GM18508 (cell line): ENCODE measurements at regions not wholly inside any gene's neighbourhood (a gene's known extent, or its start where the extent isn't known, plus 50 kb on each side); places are given as distances from the start of the nearest gene placed in this dataset.

ENCODE experiments used
- ATAC-seq: cut with Tn5 transposase; IDR thresholded peaks from one replicate; pipeline ENCODE4 v1.9.1; 2021; ENCODE audit warnings: moderate number of reproducible peaks; ENCODE audit not compliant: insufficient read depth, unreplicated experiment

DNA sequence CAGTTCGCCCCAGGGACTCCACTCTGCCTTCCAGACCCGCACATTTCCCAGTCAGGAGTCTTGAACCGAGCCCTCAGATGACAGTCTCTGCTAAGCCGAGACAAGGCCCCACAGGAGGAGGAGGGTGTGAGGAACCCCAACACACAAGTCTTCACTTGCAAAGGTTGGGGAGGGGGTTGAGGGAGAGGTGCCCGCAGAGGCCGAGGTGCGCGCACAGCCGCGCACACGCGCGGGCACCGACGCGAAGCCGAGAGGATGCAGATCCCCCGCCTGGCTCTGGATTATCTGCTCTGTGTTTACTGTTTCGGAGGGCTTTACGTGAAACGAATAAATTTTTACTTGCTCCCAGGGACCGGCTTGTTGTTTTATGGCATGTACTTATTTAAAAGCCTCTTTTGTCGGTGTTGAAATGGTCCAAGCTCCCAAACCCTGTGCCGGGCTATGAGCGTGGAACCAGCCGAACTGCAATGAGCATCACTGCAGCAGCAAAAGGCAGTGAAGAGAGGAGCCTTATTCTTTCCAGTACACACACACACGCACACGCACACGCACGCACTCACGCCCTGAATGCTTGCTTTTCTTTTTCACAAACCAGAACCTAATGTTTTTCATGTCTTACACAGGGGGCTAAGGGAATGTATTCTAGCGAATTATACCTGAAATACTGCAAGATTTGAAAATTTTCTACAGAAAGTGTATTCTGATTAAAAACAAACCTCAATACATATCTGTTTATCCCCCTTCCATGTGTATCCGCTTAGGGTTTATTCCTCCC is 297.7 kb downstream of the PARP8 start:
- no peak for ATAC-seq

DNA sequence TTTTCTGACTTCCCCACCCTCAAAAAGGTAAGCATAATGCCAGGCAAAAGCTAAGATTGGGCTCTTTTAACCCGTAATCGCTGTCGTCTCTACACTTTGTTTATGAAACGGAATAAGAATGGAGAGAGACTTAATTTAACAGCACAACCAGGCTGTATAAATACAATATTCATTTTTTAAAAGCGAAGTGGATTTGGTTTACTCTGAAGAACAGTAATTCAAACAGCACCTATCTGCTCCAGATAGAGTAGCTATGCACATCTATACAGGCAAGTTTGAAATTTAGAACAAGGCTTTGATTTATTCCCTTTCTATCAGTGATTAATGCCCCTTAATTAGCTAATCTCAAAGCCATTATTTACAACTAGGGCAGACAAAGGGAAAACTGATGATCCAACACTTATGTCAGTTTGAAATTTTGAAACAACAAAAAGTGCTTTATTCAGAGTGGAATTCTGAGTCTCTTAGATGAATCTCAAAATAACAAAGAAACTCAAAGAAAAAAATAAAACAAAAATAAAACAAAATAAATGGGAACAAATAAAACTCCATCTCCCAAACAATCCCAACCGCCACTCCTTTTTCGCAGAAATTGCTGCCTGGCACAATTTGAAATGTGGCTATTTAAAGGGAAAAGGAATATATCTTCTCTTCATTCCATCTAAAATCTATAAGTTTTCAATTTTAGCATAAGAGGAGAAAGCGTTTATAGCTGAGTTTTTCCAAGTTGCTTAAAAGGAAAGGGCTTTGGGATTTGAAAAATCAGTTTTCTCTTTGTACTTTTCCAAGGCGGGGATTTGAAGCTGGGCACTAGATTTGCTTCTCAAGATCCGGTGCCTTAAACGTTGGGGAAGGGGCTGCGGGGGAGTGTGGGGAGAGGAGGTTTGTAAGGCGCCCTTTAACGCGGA is 298.6 kb downstream of the PARP8 start:
- ATAC-seq: no peak

DNA sequence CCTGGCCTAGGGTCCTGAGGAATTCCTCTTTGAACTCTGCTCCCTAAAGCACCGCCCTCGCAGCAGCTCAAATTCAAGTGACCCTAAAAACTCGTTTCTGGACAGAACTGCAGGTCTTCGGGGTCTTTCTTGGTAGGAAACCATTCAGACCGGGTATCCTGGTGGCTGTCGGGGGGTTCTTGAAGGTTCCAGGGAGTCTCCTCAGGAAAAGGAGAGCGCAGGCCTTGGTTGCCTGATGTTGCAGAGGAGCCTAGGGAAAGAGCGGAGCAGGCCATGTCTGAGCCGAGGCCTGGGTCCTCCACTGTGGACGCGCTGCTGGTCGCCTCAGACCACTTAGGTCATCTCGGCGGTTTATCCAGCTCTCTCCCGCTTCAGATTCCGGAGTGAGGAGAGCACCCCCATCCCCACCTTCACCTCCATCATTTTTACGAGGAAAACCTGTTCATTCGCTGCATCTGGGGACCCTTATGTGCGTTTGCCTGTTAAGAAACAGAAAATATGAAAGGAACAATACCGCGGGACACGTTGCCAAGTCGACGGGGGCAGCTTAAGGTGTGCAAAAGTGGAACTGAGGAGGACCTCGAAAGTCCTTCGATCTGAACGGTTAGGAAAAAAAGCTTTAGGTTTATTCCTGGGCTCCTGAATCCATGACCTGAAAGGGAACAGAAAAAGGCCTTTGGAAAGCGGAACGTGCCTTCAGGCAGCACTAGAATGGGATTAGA is 299.4 kb downstream of the PARP8 start:
- no peak for ATAC-seq

DNA sequence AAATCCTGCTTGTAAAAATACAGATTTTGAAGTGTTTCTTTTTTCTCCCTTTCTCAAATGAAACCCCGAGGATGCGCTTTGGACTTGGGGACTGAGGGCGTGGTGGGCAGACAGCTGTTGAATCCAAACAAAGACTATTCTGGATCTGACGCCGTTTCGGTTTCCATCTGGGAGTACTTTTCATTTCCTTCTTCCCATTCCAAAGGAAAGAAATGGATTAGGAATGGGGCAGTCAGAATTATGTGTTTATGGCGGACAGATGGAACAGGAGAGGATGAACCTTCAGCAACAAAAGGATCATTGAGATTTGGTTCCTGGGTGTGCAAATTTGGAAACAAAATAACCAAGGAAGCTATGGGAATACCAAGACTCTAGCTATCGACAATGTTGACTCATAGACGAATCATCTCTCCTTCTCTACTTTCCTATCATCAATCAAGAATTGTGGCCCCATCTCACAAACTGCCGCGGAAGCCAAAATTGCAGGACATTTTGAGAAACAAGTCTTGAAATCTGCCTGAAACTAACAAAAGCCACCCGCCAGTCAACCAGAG is 300.6 kb downstream of the PARP8 start:
- no peak for ATAC-seq

DNA sequence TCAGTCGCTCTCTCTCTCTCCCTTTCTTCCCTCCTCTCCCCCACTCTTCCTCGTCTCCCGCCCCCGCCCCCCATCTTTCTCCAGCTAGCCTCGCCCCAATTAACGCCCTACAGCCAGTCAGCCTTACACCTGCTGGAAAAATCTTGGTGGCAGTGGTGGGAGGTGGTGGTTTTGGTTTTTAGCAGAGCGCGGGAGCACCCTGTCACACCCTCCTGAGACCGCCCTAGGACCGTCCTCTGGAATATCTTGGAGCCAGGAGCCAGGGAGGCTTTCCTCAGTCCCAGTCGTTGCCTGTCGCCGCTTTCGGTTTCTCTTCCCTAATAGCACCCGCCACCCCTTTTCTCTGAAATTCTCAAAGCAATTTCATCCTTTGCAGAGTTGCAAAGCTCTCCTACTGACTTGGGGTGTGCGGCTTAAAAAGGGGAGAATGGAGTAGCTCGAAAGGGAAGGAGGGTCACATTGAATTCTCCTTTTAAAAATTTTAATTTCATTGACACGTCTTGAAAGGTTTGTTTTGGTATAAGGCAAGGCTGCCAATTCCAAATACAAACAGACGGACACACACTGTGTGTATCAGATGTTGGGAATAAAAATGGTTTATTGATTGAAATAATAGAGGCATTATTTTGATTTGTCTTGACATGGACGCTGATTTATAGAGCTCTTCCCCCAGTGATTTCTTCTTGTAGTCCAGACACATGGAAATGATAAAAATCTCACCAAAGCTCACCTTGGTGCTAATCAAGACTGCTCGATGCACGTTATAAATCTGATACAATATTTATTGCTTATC is 301.3 kb downstream of the PARP8 start:
- ATAC-seq: no peak

DNA sequence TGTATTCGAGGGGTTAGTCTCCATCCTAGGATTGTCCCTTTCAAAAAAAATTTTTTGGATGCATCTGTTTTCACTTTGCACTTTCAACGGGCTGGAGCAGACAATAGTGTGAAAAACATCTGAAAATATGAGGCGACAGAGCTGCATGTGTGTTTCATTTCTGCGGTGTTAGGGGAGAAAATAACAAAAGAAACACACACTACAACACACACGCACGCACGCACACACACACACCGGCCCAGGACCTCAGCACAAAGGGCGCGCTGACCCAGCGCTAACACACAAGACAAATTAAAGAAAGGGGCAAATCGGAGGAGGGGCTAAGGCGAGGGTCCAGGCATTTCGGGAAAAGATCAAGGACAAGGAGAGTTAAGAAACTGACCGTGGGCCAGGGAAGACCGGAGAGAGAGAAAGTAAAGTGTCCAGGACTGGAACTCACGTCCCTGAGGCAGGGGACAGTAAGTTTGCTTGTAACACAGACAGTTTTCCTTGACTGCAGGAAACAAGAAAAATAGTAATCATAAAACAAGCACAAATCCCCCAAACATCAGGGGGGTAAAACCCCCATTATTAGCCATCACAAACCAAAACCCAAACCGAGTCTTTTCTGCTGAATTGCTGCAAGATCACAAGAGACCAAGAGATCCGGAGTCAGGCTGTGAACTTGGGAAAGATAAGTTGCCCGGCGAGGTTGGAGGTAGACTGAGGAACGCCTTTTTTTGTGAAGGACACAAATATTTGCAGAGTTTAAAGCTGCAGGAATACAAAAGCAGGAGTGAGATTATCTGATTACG is 302.1 kb downstream of the PARP8 start:
- ATAC-seq: no peak

DNA sequence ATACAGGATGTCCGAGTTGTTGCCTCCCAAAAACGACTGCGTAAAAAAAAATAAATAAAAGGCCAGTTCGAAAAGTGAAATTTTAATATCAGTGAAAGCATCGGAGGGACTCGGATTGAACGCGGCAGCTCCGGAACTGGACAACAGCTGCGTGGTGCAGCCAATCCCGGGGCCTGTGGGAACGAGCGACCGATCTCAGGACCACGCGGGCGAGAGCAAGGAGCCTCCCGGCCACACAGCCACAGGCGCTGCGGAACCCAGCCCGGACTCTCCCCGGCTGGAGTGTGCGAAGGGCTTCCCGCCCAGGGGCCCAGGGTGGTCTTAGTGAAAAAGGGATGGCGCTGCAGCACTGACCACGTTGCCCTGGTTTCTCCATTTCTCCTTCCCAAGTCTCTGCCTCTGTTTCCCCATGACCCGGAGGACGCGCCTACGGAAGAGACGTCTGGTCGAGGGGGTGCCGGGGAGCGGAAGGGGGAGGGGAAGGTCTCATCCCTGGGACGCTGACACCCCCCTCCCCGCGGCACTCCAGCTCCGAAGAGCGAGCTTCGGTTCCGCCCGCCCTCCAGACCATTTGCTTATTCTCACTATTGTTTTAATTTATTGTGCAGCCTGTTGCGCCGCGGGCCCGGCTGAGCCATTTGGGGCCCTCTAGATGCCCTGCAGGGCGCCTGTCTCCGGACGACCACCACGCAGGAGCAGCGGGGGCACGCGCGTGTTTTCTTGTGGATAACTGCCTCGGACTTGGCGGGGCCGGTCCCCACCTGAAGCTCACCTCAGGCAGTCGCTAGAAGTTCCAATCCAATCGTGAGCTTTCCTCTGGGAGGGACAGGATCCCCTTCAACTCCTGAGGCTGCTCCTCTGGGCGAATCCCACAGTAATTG is 303.0 kb downstream of the PARP8 start:
- ATAC-seq: no peak

DNA sequence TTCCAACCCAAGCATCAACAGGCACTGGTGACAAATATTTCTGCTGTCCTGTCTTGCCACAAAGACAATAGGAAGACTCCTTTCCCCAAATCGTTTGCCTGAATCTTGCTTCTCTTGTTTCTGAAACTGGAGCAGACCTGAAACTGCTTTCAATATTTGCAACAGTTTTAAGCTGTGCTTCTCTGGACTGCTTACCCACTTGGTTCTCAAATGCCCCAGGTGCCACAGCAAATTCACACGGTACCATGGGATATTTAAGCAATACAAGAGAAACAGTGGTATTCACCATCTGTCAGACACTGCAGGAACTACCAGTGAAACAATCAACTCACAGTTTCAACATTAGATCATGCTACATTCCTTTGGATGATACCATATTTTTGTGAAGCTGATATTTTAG is 309.4 kb downstream of the PARP8 start:
- no peak for ATAC-seq

DNA sequence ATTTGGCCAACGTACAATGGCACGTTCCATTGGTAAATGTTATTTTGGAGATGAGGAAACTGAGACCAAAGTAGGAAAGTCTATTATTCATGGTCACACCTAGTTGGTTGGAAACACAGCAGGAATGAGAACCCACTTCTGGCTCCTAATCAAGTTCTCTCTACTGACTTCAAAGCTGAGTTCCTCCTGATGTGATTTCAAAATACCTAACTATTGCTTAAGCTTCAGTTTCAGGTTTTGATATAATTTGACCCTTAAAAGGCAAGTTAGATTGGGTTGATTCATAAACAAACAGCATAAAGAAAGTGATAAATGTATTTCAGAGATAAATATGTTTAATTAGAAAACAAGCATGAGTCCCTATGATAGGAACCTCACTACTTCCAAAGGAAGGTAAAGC is 312.5 kb downstream of the PARP8 start:
- no peak for ATAC-seq

DNA sequence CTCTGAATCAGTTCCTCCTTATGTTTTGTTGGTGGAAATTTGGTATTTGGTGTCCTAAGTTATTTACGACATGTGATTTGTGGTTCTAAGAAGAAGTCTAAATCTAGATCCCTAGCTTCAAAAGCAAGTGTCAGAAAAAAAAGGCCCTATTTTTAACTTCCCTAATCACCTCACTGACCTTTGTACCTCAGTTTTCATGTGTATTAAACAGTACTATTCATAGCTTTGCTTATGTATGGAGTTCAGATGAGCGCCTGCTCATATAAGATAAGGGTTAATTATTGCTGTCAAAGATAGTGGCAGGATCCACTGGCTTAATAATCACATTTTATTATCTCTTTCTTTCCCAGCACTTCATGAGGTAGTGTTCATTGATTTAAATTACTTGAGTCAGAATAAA is 318.2 kb downstream of the PARP8 start:
- ATAC-seq: no peak

DNA sequence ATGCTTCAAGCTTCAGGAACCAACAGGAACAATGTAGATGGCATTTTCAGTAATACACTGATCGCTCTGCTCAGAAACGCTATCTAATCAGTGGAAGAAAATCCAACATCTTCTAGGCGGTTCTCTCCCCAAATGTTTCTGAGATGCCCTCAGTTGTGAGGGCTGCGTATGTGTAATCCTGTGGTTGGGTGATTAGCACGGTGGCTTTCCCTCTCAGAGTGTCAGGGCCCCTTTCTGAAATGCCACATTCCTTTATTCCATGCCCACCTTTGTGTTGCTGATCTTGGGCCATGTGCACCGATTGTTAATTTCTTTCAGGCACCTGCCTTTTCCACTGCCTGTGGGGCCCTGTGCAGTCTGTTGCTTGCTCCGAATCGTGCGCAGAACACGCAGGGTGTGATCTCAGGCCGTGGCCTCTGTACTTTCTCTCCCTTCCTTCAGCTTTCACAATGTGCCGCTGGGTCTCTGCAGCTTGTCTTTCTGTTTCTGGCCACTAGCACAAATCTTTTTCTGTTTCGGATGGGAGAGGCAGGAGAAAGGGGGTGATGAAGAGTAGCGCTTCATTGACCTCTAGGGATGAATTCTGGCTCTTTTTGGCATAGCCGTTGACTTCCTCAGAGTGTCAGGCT is 324.0 kb downstream of the PARP8 start:
- no peak for ATAC-seq

DNA sequence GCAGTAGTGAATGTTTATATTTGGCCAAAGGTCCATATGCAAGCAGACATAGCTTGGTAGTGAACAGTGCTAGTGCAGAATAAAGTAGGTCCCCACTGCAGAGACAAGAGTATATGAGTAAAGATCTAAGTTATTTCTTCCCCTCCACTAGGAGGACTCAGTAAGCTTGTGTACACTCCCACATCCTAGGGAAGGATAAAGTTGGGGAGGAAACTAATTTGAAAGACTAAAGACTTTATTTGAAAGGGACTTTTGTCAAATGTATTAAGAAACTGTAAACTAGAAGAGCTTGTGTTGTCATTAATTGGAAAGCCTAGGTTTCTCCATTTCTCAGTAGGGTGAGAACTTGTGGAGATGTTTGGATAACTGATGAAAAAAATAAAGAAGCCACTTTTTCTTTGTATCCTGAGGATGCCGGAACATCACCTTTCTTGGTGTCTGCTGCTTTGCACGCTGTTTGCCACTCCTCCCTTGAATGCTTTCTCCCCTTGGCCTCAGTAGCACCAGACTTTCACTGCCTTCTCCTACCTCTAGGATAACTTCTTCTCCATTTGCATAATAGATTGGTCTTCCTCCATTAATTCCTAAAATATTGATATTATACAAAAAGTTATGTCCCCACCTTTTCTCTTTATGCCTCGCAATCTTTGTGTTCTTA is 329.0 kb downstream of the PARP8 start:
- ATAC-seq: no peak

DNA sequence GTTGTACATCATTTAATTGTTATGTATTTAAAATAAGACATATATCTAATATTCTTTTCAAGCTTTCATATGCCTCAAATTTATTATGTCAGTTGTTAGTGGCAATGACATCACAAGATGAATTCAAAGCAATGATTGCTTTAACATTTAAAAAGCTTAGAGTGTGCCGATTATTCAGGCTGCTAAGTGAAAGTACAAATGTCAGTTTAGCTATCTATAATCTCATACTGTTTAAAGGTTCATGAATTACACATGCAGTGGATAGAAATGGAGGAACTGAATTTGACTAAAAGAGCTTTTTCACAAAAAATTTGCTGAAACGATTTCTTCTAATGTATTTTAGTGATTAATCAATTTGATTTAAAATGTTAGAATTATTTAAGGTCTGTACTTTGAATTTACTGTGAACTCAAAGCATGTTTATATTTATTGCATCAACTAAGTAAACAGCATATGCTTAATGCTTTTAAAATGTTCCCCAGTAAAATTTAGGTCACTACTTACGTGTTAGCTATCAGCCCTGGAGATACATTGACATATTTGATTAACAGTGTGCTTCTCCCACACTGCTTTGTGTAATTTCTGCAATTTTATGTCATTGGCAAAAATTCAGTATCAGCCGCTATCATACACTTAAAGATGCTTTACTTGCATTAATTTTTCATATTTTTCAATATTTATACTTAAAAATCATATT is 334.9 kb downstream of the PARP8 start:
- ATAC-seq: no peak

DNA sequence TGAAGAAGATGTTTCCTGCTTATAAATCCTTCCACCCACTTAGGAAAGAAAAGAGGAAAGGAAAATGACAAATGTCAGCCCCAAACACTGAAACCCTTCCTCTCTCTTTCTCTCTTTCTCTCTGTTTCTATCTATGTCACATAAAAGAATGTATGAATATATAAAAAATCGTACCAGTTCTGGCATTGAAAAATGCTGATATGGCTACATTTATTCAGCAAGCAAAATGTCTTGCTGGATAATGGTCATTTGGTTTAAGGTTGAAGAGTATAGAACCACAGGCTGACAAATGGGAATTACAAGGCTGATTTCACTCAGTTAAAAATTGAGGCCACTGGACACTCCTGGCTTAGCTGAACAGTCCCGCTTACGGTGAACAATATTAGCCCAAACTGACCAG is 335.9 kb downstream of the PARP8 start:
- no peak for ATAC-seq

DNA sequence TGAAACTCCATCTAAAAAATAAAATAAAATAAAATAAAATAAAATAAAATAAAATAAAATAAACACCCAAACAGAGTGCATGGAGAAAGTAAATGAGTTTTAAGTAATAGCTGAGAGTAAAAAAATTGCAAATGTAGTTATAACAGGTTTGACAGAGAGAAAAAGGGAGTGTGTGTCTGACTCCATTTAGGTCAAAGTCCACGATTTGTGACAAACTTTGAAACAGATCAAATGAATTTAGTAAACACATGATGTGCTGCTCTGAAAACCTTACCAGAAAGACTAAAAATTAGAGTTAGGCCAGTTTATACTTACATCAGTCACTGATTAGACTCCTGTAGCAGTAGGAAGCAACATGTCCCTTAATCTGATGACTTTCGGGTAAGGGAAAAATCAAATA is 346.6 kb downstream of the PARP8 start:
- ATAC-seq: no peak

DNA sequence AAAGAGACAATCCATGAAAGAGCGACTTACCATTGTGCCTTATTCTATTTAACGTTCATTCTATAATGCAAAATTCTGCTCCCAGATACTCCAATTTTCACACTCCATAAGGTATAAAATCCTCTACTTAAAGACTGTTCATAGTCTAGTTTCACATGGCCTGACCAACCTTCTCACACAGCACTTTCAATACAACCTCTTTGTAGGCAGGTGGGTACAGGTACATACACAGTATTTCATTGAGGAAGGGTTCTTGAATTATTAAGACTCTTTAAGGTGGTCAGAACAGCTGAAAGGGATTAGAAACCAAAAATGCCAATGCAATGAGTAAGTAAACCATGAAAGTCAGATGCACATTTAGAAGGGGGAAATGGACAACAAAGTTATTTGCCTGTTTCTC is 352.0 kb downstream of the PARP8 start:
- no peak for ATAC-seq

DNA sequence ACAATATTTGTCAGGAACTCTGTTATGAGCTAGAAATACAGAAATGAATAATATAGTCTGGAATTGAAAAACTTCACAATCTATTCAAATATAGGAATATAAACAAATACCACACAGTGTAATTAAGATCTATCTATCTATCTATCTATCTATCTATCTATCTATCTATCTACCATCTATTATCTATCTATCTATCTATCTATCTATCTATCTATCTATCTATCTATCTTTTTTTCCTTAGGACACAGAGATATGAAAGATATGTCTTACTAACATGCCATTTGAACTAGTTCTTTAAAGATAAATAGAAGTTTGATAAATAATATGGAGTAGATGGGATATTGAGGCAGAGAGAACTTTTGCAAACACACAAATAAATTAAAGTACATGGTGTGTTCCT is 357.8 kb downstream of the PARP8 start:
- ATAC-seq: no peak
